ENCODE measurements at regions not wholly inside any gene's neighbourhood (a gene's known extent, or its start where the extent isn't known, plus 50 kb on each side); places are given as distances from the start of the nearest gene placed in this dataset.

- no peak for TF ChIP-seq POLR2A (IDR thresholded peaks at IDR 0.05; ENCODE audit: low read depth, low read length)
- TF ChIP-seq POLR2AphosphoS5 (IDR thresholded peaks at IDR 0.05; ENCODE audit: low read depth, low read length) = no peak
- TF ChIP-seq TAF1 (IDR thresholded peaks at IDR 0.05; ENCODE audit: borderline replicate concordance, low read depth, low read length) = no peak
These were observed 101.4 kb upstream of the C11orf87 start for GRCh38 chr11:109320595-109320994.

Measured in GM12892 (cell line).